ENCODE measurements at regions not wholly inside any gene's neighbourhood (a gene's known extent, or its start where the extent isn't known, plus 50 kb on each side); places are given as distances from the start of the nearest gene placed in this dataset.

DNA sequence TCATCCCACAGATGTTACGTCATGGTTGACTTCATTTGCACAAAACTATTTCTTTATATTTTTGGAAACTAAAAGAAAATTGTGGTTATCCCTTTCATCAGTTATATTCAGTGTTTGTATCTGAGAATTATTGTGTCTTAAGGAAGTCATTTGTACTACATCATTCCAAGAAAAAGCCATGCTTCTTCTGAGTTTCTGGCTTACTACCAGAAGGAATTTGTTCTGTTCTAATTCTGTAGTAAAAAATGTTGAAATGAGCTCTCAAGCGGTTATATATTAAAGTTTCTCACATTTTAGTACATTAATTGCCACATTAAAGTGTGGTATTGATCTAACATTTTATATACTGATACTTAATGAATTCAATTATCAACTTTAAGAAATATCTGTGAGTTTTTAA lies 1844.5 kb downstream of the PCDH7 start:
- H3K9me3 Mint-ChIP-seq = peaks cover 2% of the 10 kb centered on the region
- no peak overlapping the region for H3K27ac Mint-ChIP-seq
- intact Hi-C loops (cut with micrococcal nuclease) = no loop called here
- ChIA-PET CTCF (no interaction called here), POLR2A (no interaction called here)
- TF ChIP-seq, protein P1, sequence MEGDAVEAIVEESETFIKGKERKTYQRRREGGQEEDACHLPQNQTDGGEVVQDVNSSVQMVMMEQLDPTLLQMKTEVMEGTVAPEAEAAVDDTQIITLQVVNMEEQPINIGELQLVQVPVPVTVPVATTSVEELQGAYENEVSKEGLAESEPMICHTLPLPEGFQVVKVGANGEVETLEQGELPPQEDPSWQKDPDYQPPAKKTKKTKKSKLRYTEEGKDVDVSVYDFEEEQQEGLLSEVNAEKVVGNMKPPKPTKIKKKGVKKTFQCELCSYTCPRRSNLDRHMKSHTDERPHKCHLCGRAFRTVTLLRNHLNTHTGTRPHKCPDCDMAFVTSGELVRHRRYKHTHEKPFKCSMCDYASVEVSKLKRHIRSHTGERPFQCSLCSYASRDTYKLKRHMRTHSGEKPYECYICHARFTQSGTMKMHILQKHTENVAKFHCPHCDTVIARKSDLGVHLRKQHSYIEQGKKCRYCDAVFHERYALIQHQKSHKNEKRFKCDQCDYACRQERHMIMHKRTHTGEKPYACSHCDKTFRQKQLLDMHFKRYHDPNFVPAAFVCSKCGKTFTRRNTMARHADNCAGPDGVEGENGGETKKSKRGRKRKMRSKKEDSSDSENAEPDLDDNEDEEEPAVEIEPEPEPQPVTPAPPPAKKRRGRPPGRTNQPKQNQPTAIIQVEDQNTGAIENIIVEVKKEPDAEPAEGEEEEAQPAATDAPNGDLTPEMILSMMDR (IDR thresholded peaks at IDR 0.05) = no peak
- H3K4me1 Mint-ChIP-seq = no peaks in the 10 kb centered on the region
- H3K27me3 Mint-ChIP-seq = no peaks in the 10 kb centered on the region
- H3K36me3 Mint-ChIP-seq (ENCODE audit: low read depth) = no peaks in the 10 kb centered on the region
- DNase-seq (no peak), ATAC-seq (ENCODE audit: low read depth) (no peak)
- H3K4me3 Mint-ChIP-seq = no peak overlapping the region

DNA sequence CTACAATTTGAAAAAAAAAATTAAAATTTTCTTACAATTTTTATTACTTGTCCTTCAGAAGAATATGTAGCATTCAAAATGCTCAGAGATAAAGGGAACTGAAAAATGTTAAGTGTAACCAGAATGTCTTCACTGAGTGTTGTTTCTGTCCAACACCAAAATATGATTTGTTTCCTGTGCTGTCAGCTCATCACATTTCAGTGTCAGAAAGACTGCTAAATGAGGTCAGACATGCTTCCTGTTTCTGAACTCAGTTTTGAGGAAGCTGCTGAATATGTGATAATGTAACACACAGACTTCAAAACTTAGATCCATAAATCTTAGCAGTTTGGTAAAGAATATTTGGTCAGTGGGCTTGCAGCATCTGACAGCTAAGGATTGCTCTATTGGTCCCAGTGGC lies 1849.7 kb downstream of the PCDH7 start:
- Mint-ChIP-seq H3K4me1 (peaks cover 2% of the 10 kb centered on the region), H3K9me3 (peaks cover 2% of the 10 kb centered on the region), H3K27me3 (no peaks in the 10 kb centered on the region), H3K4me3 (no peak overlapping the region), H3K27ac (no peak overlapping the region), H3K36me3 (ENCODE audit: low read depth) (no peaks in the 10 kb centered on the region)
- POLR2A ChIA-PET = no interaction called here
- ATAC-seq (ENCODE audit: low read depth) = no peak
- TF ChIP-seq, protein P1 (IDR thresholded peaks at IDR 0.05) = no peak
- DNase-seq = no peak
- intact Hi-C loops (cut with micrococcal nuclease) = no loop called here
- CTCF ChIA-PET = no interaction called here

DNA sequence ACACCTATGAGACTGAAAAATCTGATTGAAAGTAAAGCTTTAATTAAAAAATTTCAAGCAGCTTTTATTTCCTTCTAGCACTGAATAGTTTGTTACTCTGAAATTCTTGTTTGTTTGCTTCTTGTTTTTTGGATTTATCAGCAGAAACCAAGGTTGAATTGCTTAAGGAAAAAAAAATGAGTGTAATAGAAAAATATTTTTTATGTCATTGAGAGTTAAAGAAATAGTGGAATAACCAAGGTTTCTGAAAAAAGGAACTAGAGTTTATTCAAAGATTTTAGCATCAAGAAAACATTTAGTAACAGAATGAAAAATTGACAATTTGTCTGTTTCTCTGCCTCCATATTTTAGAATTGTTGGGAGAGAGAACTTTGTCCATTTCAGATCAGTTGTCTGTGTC lies 1852.2 kb downstream of the PCDH7 start:
- no peaks in the 10 kb centered on the region for H3K36me3 Mint-ChIP-seq (ENCODE audit: low read depth)
- H3K4me3 Mint-ChIP-seq = no peak overlapping the region

DNA sequence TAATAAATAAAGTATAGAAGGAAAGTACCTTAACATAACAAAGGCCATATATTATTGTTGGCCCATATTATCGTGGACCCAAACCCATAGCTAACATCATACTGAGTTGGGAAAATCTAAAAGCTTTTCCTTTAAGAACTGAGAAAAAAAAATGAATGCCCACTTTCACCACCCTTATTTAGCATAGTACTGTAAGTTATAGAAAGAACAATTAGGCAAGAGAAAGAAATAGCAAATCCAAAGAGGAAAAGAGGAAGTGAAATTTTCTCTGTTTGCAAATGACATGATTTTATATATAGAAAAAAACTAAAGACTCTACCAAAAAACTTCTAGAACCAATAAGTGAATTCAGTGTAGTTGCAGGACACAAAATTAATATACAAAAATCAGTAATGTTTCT lies 1854.6 kb downstream of the PCDH7 start:
- H3K27ac Mint-ChIP-seq = no peak overlapping the region
- intact Hi-C loops (cut with micrococcal nuclease) = no loop called here
- H3K36me3 Mint-ChIP-seq (ENCODE audit: low read depth) = no peaks in the 10 kb centered on the region
- no peaks in the 10 kb centered on the region for H3K27me3 Mint-ChIP-seq
- H3K4me3 Mint-ChIP-seq = no peak overlapping the region
- no peak for DNase-seq
- TF ChIP-seq, protein P1 (IDR thresholded peaks at IDR 0.05) = no peak
- H3K4me1 Mint-ChIP-seq = peaks cover 3% of the 10 kb centered on the region
- no peaks in the 10 kb centered on the region for H3K9me3 Mint-ChIP-seq
- ChIA-PET POLR2A (no interaction called here), CTCF (no interaction called here)
- ATAC-seq (ENCODE audit: low read depth) = no peak

More for the DNA sequence above, 1852.2 kb downstream of the PCDH7 start:
- ChIA-PET POLR2A (no interaction called here), CTCF (no interaction called here)
- DNase-seq = no peak
- ATAC-seq (ENCODE audit: low read depth) = no peak
- TF ChIP-seq, protein P1 (IDR thresholded peaks at IDR 0.05) = no peak
- intact Hi-C loops (cut with micrococcal nuclease) = no loop called here
- H3K9me3 Mint-ChIP-seq = peaks cover 2% of the 10 kb centered on the region
- H3K27me3 Mint-ChIP-seq = no peaks in the 10 kb centered on the region
- no peak overlapping the region for H3K27ac Mint-ChIP-seq
- H3K4me1 Mint-ChIP-seq = peaks cover 3% of the 10 kb centered on the region

DNA sequence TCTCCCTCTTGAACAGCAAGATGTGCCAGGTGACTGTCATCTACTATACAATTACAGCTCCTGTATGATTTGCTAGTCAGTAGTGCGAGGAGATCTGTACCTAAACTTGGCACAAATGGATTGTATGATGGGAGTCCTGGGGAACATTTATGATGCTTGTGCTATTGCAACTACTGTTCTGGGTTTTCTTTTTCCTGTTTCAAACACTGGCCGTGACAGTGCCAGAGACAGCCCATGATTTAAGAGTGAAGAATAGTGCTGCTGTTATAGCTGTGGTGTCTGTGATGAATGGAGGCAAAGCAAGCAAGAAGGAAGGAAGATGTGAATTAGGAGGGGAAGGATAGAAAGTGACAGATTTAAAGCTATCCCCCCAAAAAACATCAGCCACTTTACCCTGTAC lies 1868.9 kb downstream of the PCDH7 start:
- Mint-ChIP-seq H3K27me3 (no peaks in the 10 kb centered on the region), H3K36me3 (ENCODE audit: low read depth) (no peaks in the 10 kb centered on the region), H3K4me3 (no peak overlapping the region), H3K4me1 (no peaks in the 10 kb centered on the region), H3K27ac (no peak overlapping the region), H3K9me3 (no peaks in the 10 kb centered on the region)
- DNase-seq = no peak
- TF ChIP-seq, protein P1 (IDR thresholded peaks at IDR 0.05) = no peak
- intact Hi-C loops (cut with micrococcal nuclease) = no loop called here
- CTCF ChIA-PET = no interaction called here
- ATAC-seq (ENCODE audit: low read depth) = no peak
- POLR2A ChIA-PET = no interaction called here

Measured in activated B cell treated with CpG ODN at 0.5 μM for 24 hours (primary cell).